Activated B cell treated with CpG ODN at 0.5 μM for 24 hours (primary cell): ENCODE measurements at regions not wholly inside any gene's neighbourhood (a gene's known extent, or its start where the extent isn't known, plus 50 kb on each side); places are given as distances from the start of the nearest gene placed in this dataset.

Experiments
- ATAC-seq: fragments of 200-7000 bp; cut with Tn5 transposase; one replicate; pipeline ENCODE4 v1.10.0; 2021; ENCODE audit warnings: low read depth, mild to moderate bottlenecking, moderate library complexity
- CTCF ChIA-PET: fragments of 350-600 bp; sonication (Branson Sonifier 250); formaldehyde crosslinking; loops from one replicate; lab custom pipeline; 2021; ENCODE audit warnings: antibody characterized with exemption; lab: Charles Lee
- POLR2A ChIA-PET: fragments of 350-600 bp; sonication (Branson Sonifier 250); formaldehyde crosslinking; loops from one replicate; lab custom pipeline; 2021; ENCODE audit warnings: antibody characterized with exemption; lab: Charles Lee
- DNase-seq: peaks from one replicate; pipeline ENCODE4 v3.0.0; 2022
- H3K27ac Mint-ChIP-seq: one replicate; pipeline ENCODE4 v1.8.0; 2020; ENCODE audit warnings: mixed read lengths
- H3K27me3 Mint-ChIP-seq: one replicate; pipeline ENCODE4 v1.8.0; 2021; ENCODE audit warnings: mixed read lengths
- H3K36me3 Mint-ChIP-seq: one replicate; pipeline ENCODE4 v1.8.0; 2021; ENCODE audit warnings: low read depth, mixed read lengths
- H3K4me1 Mint-ChIP-seq: one replicate; pipeline ENCODE4 v1.8.0; 2021; ENCODE audit warnings: mixed read lengths
- H3K4me3 Mint-ChIP-seq: one replicate; pipeline ENCODE4 v1.8.0; 2020; ENCODE audit warnings: mild to moderate bottlenecking, mixed read lengths
- H3K9me3 Mint-ChIP-seq: one replicate; pipeline ENCODE4 v1.8.0; 2020; ENCODE audit warnings: mixed read lengths
- CTCF ChIP-seq: fragments of 200-600 bp; IDR thresholded peaks from one replicate; pipeline ENCODE4 v1.8.0; 2022; ENCODE audit warnings: antibody characterized with exemption, mild to moderate bottlenecking
- intact Hi-C: fragments of 100-400 bp; cut with micrococcal nuclease; formaldehyde crosslinking; loops from one replicate; pipeline ENCODE4 v1.15.1; 2024

GRCh38 chr10:113430634-113431397 is 122.0 kb upstream of the HABP2 start:
- POLR2A ChIA-PET = no interaction called here
- TF ChIP-seq CTCF = no peak
- intact Hi-C loops = no loop called here
- DNase-seq = no peak
- H3K27ac Mint-ChIP-seq = no peak overlapping the region
- no peak for ATAC-seq
- H3K9me3 Mint-ChIP-seq = peaks cover 7% of the 10 kb centered on the region
- peaks cover 4% of the 10 kb centered on the region for H3K27me3 Mint-ChIP-seq
- no peak overlapping the region for H3K4me3 Mint-ChIP-seq
- H3K36me3 Mint-ChIP-seq = no peaks in the 10 kb centered on the region
- no peaks in the 10 kb centered on the region for H3K4me1 Mint-ChIP-seq
- CTCF ChIA-PET = no interaction called here

DNA sequence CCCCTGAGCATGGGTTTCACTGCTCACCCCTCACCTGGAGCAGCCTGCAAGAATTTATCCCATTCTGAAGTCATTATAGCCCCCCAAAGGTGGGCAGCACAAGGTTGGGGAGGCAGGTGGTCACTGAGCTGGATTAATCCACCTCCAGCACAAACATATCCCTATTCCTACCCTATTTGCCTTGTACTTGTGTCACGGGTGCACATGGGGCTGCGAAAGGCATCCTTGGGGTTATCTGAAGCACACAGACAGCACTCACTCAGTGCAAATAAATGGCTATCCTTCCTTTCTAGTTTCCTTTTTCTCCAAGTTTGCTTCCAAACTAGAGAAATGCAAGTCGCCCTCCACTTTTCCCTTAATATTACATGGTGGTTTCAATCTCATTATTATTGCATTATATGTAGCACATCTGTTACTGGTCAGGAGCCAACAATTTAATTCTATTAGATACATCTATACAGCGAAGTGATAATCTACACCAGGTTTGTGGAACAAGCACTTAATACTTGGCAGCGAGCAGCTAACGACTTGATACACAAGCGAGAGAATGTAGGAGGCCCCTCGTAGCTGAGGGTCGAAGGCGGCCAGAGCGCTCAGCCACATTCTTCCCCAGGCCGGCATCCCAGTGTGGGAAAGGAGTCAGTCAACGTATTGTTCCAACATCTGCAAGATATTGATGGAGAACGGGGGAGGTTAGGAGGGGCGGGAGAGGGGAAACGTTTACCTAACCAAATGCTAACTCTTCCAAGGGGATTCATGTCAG is 121.3 kb upstream of the HABP2 start:
- Mint-ChIP-seq H3K9me3 (peaks cover 7% of the 10 kb centered on the region), H3K4me1 (no peaks in the 10 kb centered on the region), H3K36me3 (no peaks in the 10 kb centered on the region), H3K27ac (no peak overlapping the region), H3K27me3 (peaks cover 4% of the 10 kb centered on the region), H3K4me3 (no peak overlapping the region)
- POLR2A ChIA-PET = no interaction called here
- intact Hi-C loops = no loop called here
- ATAC-seq = no peak
- no peak for TF ChIP-seq CTCF
- CTCF ChIA-PET = no interaction called here
- no peak for DNase-seq

DNA sequence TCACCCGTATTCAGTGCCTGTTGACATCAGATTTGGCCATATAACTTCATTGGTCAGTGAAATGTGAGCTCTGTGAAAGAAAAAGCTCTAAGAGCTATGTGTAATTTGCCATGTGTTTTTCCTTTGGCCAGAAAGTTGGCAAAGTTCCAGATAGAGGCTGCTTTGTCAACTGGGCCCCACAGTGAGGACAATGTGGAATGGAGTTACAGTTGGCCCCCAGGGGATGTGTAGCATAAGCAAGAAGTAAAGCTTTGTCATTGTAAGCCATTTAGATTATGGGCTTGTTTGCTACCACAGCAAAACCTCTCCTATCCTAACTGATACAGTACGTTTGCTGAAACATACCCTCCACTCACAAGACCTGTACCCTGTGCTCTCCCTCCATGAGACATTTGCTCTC is 119.1 kb upstream of the HABP2 start:
- Mint-ChIP-seq H3K4me1 (no peaks in the 10 kb centered on the region), H3K9me3 (peaks cover 7% of the 10 kb centered on the region), H3K4me3 (no peak overlapping the region), H3K36me3 (no peaks in the 10 kb centered on the region), H3K27me3 (peaks cover 4% of the 10 kb centered on the region), H3K27ac (no peak overlapping the region)
- TF ChIP-seq CTCF = no peak
- ATAC-seq (no peak), DNase-seq (no peak)
- POLR2A ChIA-PET = no interaction called here
- CTCF ChIA-PET = no interaction called here
- intact Hi-C loops = no loop called here

GRCh38 chr10:113434315-113434714 is 118.5 kb upstream of the HABP2 start:
- no peak for TF ChIP-seq CTCF
- intact Hi-C loops = no loop called here
- ATAC-seq = no peak
- POLR2A ChIA-PET = no interaction called here
- Mint-ChIP-seq H3K9me3 (peaks cover 7% of the 10 kb centered on the region), H3K4me3 (no peak overlapping the region), H3K36me3 (no peaks in the 10 kb centered on the region), H3K27me3 (peaks cover 4% of the 10 kb centered on the region), H3K27ac (no peak overlapping the region), H3K4me1 (no peaks in the 10 kb centered on the region)
- CTCF ChIA-PET = no interaction called here
- DNase-seq = no peak

GRCh38 chr10:113434950-113435349 is 117.9 kb upstream of the HABP2 start:
- CTCF ChIA-PET = no interaction called here
- no peaks in the 10 kb centered on the region for H3K4me1 Mint-ChIP-seq
- DNase-seq (no peak), ATAC-seq (no peak)
- peaks cover 7% of the 10 kb centered on the region for H3K9me3 Mint-ChIP-seq
- TF ChIP-seq CTCF = no peak
- H3K4me3 Mint-ChIP-seq = no peak overlapping the region
- peaks cover 4% of the 10 kb centered on the region for H3K27me3 Mint-ChIP-seq
- POLR2A ChIA-PET = no interaction called here
- no peak overlapping the region for H3K27ac Mint-ChIP-seq
- no peaks in the 10 kb centered on the region for H3K36me3 Mint-ChIP-seq
- intact Hi-C loops = no loop called here
